K562 (cell line): ENCODE measurements at regions not wholly inside any gene's neighbourhood (a gene's known extent, or its start where the extent isn't known, plus 50 kb on each side); places are given as distances from the start of the nearest gene placed in this dataset.

Experiments used
- ATAC-seq: fragments of 200-7000 bp; cut with Tn5 transposase; 3 replicates; pipeline ENCODE4 v1.9.1; 2020; ENCODE audit warnings: moderate library complexity
- BruUV-seq: library from RNA; stranded (reverse); fragments of 400-500 nt; replicated peaks from 2 replicates; lab custom pipeline; 2021; lab: Mats Ljungman, UMichigan
- CTCF ChIA-PET: fragments of 300-600 bp; formaldehyde crosslinking; extraction: SDS; loops from one replicate; lab custom pipeline; 2021; ENCODE audit warnings: low intra/inter-chr PET ratio; lab: Yijun Ruan, JAX
- POLR2A ChIA-PET: fragments of 300-600, 350-650 bp; sonication (Branson Sonifier 250); formaldehyde crosslinking; extraction: SDS; loops from one replicate; lab custom pipeline; 2021; ENCODE audit warnings: antibody characterized with exemption, inconsistent platforms; lab: Yijun Ruan, JAX
- DNase-seq, 4 experiments: peaks; one replicate each; pipeline versions ENCODE4 v3.0.0 to v3.0.0-alpha.2; 2011 to 2018; ENCODE audit warnings: low spot score in 3 of 4, mixed read lengths in 3 of 4; ENCODE audit errors: extremely low read depth in 1 of 4
- FAIRE-seq: peaks from 2 replicates; lab custom pipeline; 2011; peaks lifted over from hg19 to GRCh38; lab: Jason Lieb, UNC
- H2AFZ ChIP-seq: 2 replicates; pipeline ENCODE4 v1.6.0; 2011; ENCODE audit warnings: low read depth, low read length, control low read depth, inconsistent platforms
- H3K27ac ChIP-seq: fragments of 200-600 bp; 3 replicates; pipeline ENCODE4 v1.8.0; 2011; ENCODE audit warnings: low read depth, mild to moderate bottlenecking, control low read depth, inconsistent platforms, low read length, moderate library complexity, mixed read lengths; ENCODE audit errors: extremely low read depth
- H3K27me3 ChIP-seq, 2 experiments: fragments of 300-600 bp in 1 of 2; 2 replicates in 1 of 2; 3 replicates in 1 of 2; pipeline versions ENCODE4 v1.6.0 to v1.8.0; 2011; ENCODE audit warnings: inconsistent platforms in 2 of 2, low read length in 2 of 2, mild to moderate bottlenecking in 1 of 2, mixed read lengths in 1 of 2, moderate library complexity in 1 of 2; ENCODE audit not compliant: control insufficient read depth in 2 of 2, insufficient read depth in 2 of 2
- H3K36me3 ChIP-seq: fragments of 300-600 bp; 3 replicates; pipeline ENCODE4 v1.8.0; 2011; ENCODE audit warnings: mild to moderate bottlenecking, low read length, inconsistent platforms; ENCODE audit not compliant: control insufficient read depth, insufficient read depth
- H3K4me1 ChIP-seq, 2 experiments: fragments of 200-600 bp in 1 of 2; replicated peaks in 1 of 2; 2 replicates in 1 of 2; 3 replicates in 1 of 2; pipeline versions ENCODE4 v1.5.1 to v1.8.0; 2011; ENCODE audit warnings: inconsistent platforms in 2 of 2, low read length in 2 of 2, mild to moderate bottlenecking in 1 of 2, mixed read lengths in 1 of 2, moderate library complexity in 1 of 2; ENCODE audit not compliant: control insufficient read depth in 2 of 2, insufficient read depth in 2 of 2
- H3K4me2 ChIP-seq: 2 replicates; pipeline ENCODE4 v1.6.1; 2011; ENCODE audit warnings: low read length, control low read depth, inconsistent platforms, mixed read lengths; ENCODE audit not compliant: insufficient read depth
- H3K4me3 ChIP-seq: fragments of 200-600 bp; sonication (generic), shearing (Covaris generic); 2 replicates; pipeline ENCODE4 v1.5.1; 2016; ENCODE audit warnings: control low read depth, inconsistent platforms
- H3K79me2 ChIP-seq: fragments of 200-600 bp; 3 replicates; pipeline ENCODE4 v1.8.0; 2011; ENCODE audit warnings: low read length, inconsistent platforms; ENCODE audit not compliant: control insufficient read depth, insufficient read depth
- H3K9ac ChIP-seq, 2 experiments: 2 replicates each; pipeline versions ENCODE4 v1.6.0 to v1.6.1; 2011; ENCODE audit warnings: low read depth in 2 of 2, low read length in 2 of 2, control low read depth in 1 of 2, inconsistent platforms in 1 of 2, mild to moderate bottlenecking in 1 of 2, mixed read lengths in 1 of 2; ENCODE audit not compliant: insufficient read depth in 1 of 2
- H3K9me1 ChIP-seq: one replicate; pipeline ENCODE4 v1.6.0; 2011; ENCODE audit warnings: inconsistent platforms, mild to moderate bottlenecking, low read length, moderate library complexity; ENCODE audit not compliant: control insufficient read depth, insufficient read depth
- H3K9me3 ChIP-seq: replicated peaks from 2 replicates; pipeline ENCODE4 v1.5.1; 2011; ENCODE audit warnings: low read depth, low read length, inconsistent platforms; ENCODE audit not compliant: control insufficient read depth, insufficient read depth
- H4K20me1 ChIP-seq: replicated peaks from 2 replicates; pipeline ENCODE4 v1.6.1; 2011; ENCODE audit warnings: low read length, inconsistent platforms, mixed read lengths; ENCODE audit not compliant: control insufficient read depth, insufficient read depth
- ARID3A ChIP-seq: IDR thresholded peaks from 2 replicates; pipeline ENCODE4 v1.6.1; 2012; ENCODE audit warnings: low read depth, low read length, improper control_type of control experiment, borderline replicate concordance
- CTCF ChIP-seq, 3 experiments: IDR thresholded peaks in 2 of 3; conservative IDR thresholded peaks in 1 of 3; 2 replicates each; pipeline ENCODE4 v1.5.1; 2011 to 2012; ENCODE audit warnings: low read length in 3 of 3, mild to moderate bottlenecking in 3 of 3, control low read depth in 2 of 3, improper control_type of control experiment in 1 of 3, inconsistent platforms in 1 of 3, low read depth in 1 of 3, mixed read lengths in 1 of 3, moderate library complexity in 1 of 3; ENCODE audit not compliant: insufficient read depth in 2 of 3
- ESRRB ChIP-seq: fragments of 250-450 bp; sonication (Bioruptor Pico); IDR thresholded peaks from 2 replicates; pipeline ENCODE4 v1.5.0; 2020; ENCODE audit warnings: mild to moderate bottlenecking, moderate library complexity, borderline replicate concordance
- NFXL1 ChIP-seq: fragments of 450-650 bp; formaldehyde crosslinking; IDR thresholded peaks from 2 replicates; pipeline ENCODE4 v1.4.0; 2021; ENCODE audit warnings: mild to moderate bottlenecking
- RBM34 ChIP-seq: fragments of 200-400 bp; formaldehyde crosslinking; IDR thresholded peaks from 2 replicates; pipeline ENCODE4 v1.6.1; 2018; ENCODE audit warnings: low read length, borderline replicate concordance; ENCODE audit not compliant: insufficient read depth
- XRCC4 ChIP-seq: IDR thresholded peaks from one replicate; pipeline ENCODE4 v1.6.1; 2011; ENCODE audit not compliant: insufficient read depth, insufficient read length; ENCODE audit errors: extremely low read depth
- ZC3H8 ChIP-seq: fragments of 450-650 bp; IDR thresholded peaks from 2 replicates; pipeline ENCODE4 v1.6.1; 2017
- ZNF253 ChIP-seq: fragments of 250-450 bp; sonication (Bioruptor Pico); conservative IDR thresholded peaks from 2 replicates; pipeline ENCODE4 v1.6.1; 2021; ENCODE audit warnings: mild to moderate bottlenecking
- ZNF449 ChIP-seq: fragments of 250-450 bp; sonication (Bioruptor Pico); IDR thresholded peaks from 2 replicates; pipeline ENCODE4 v1.8.0; 2022; ENCODE audit warnings: moderate library complexity, mild to moderate bottlenecking, inconsistent platforms
- ZNF511 ChIP-seq: sonication (generic); formaldehyde crosslinking; IDR thresholded peaks from 2 replicates; pipeline ENCODE4 v1.8.0; 2022; ENCODE audit warnings: mild to moderate bottlenecking, missing genetic modification reagents
- ZNF740 ChIP-seq, 3 experiments: fragments of 200-800 bp in 1 of 3; sonication (Bioruptor generic) in 1 of 3; sonication (generic) in 1 of 3; formaldehyde crosslinking in 1 of 3; IDR thresholded peaks; 2 replicates each; pipeline versions ENCODE4 v1.6.1 to v1.8.0; 2016 to 2022; ENCODE audit warnings: mild to moderate bottlenecking in 2 of 3, missing compliant biosample characterization in 2 of 3, missing genetic modification characterization in 2 of 3, missing genetic modification reagents in 1 of 3
- WGBS: fragments of 100-300 bp; shearing (Covaris generic); methylation state at CpG from one replicate; pipeline ENCODE4 v1.1.6; 2016; ENCODE audit warnings: low coverage, mixed read lengths; ENCODE audit not compliant: insufficient coverage; ENCODE audit errors: missing lambda C conversion rate; 5-methylcytosine and 5-hydroxymethylcytosine counted together
- in situ Hi-C: fragments of 300-500 bp; cut with MboI; formaldehyde crosslinking; loops from 4 replicates; pipeline ENCODE4 v1.15.0; 2018; ENCODE audit warnings: inconsistent platforms, mixed read lengths
- intact Hi-C: fragments of 100-400 bp; cut with micrococcal nuclease; formaldehyde crosslinking; loops from 2 replicates; pipeline ENCODE4 v1.14.2; 2022

DNA sequence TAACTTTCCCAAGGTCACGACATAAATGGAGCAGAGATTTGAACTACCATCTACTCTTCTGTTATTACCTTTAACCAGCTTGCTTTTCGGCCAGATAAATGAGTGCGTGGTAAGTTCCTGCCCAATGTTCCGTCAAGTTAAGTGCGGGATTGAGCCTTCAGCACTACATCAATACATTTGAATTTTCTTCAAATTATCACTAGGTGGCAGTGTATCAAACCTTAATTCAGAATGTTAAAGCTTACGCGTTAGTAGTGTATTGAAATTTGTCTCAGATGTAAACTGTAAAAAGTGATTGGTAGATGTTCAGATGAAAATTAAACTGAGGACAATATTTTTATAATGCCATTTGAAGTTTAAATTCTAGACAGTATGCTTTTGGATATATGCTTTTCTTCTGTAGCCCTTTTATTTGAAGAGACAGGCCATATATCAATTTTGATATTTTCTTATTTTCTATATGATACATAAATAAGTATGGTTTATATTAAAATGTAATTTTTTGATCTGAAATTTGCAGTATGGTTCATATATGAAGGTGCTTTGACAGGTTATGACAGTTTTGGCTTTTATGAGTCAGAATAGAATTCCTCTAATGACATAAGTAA is 681.3 kb downstream of the ADCYAP1 start (continued):
- TF ChIP-seq CTCF (IDR thresholded peaks at IDR 0.05 in 2 of 3, conservative IDR thresholded peaks at IDR 0.05 in 1 of 3; ENCODE audit: insufficient read depth in 2 of 3, low read depth in 1 of 3, low read length in 3 of 3) (peak; percentile 24 to 64 (median 60); a peak in 5 of 6 replicates), ARID3A (peak; percentile 66; the same call in 1 of the 2 replicates)

DNA sequence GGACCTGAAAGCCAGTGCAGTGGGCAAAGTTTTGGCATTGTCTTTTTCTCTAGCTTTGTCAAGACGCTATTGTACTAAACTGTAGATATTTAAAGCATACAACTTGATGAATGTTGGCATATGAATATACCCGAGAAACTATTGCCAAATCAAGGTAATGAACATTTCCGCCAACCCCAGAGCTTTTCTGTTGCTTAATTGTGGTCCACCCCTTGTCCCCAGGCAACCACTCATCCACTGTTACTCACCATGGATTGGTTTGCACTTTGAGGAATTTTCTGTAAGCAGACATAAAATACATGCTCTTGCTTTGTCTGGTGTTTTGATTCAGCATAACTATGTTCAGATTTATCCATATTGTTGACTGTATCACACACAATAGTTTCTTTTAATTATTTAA is 688.4 kb downstream of the ADCYAP1 start:
- ChIA-PET CTCF (no interaction called here), POLR2A (no interaction called here)
- Histone ChIP-seq H2AFZ (no peak overlapping the region), H3K79me2 (no peaks in the 10 kb centered on the region), H3K27me3 (no peaks in the 10 kb centered on the region), H4K20me1 (no peaks in the 10 kb centered on the region), H3K4me3 (no peak overlapping the region), H3K9ac (no peak overlapping the region), H3K9me1 (no peaks in the 10 kb centered on the region), H3K36me3 (no peaks in the 10 kb centered on the region), H3K4me1 (no peaks in the 10 kb centered on the region), H3K4me2 (no peak overlapping the region), H3K27ac (no peak overlapping the region), H3K9me3 (no peaks in the 10 kb centered on the region)
- intact Hi-C loops, result no loop called here
- no peak for DNase-seq
- 15% methylated on average over 3 of the region's 3 CpGs for WGBS
- BruUV-seq, result no TSS peak
- no peak for FAIRE-seq
- in situ Hi-C loops, result loop anchor here (25.0 kb wide), 1 partner anchor 944 kb away; no protein-coding TSS in a partner anchor
- ATAC-seq, result no peak
- no peak for TF ChIP-seq ZNF740 (CRISPR knock-in tag; IDR thresholded peaks at IDR 0.05)
- no peak for TF ChIP-seq ZNF740 (tag; IDR thresholded peaks at IDR 0.05)
- TF ChIP-seq NFXL1, result no peak
- TF ChIP-seq ZNF253 (CRISPR knock-in tag), result no peak
- TF ChIP-seq ZC3H8, result no peak
- no peak for TF ChIP-seq ZNF449 (CRISPR knock-in tag)
- no peak for TF ChIP-seq ESRRB (CRISPR knock-in tag)
- TF ChIP-seq ZNF511 (CRISPR knock-in tag), result no peak
- no peak for TF ChIP-seq RBM34
- no peak for TF ChIP-seq XRCC4
